GM12878 (cell line): ENCODE measurements at regions not wholly inside any gene's neighbourhood (a gene's known extent, or its start where the extent isn't known, plus 50 kb on each side); places are given as distances from the start of the nearest gene placed in this dataset.

ENCODE experiments used
- MTA3 ChIP-seq: IDR thresholded peaks from 2 replicates; pipeline ENCODE4 v1.6.1; 2012; ENCODE audit warnings: low read length, inconsistent platforms, borderline replicate concordance
- RAD51 ChIP-seq: fragments of 450-650 bp; IDR thresholded peaks from 2 replicates; pipeline ENCODE4 v1.6.1; 2016; ENCODE audit warnings: moderate library complexity, mild to moderate bottlenecking, inconsistent platforms

DNA sequence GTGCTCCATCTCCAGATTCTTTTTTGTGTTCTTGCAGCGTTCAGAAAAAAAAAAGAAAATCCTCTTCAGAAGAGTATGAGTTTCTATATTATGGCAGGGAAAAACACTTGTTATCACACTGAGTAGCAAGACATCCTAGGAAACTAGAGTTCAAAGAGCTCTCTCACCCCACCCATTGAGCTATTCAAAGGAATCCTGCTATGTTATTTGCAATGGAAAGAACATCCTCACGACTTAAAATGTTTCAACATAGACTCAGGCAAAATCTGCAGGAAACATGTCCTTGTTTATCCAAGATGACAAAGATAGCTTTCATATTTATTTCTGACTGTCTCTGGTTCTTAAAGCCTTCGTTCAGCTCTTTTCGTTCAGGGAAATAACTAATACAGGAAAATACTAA is 331.6 kb upstream of the ANO5 start:
- TF ChIP-seq RAD51 = no peak
- no peak for TF ChIP-seq MTA3
